ENCODE measurements at regions not wholly inside any gene's neighbourhood (a gene's known extent, or its start where the extent isn't known, plus 50 kb on each side); places are given as distances from the start of the nearest gene placed in this dataset.

GRCh38 chr3:124653071-124653796 is 77.0 kb upstream of the UMPS start:
- no peak for DNase-seq

- DNase-seq: no peak
These were observed 76.3 kb upstream of the UMPS start for GRCh38 chr3:124653797-124654469.

- no peak for DNase-seq
These were observed 75.8 kb upstream of the UMPS start for GRCh38 chr3:124654470-124654845.

- DNase-seq: no peak
These were observed 73.7 kb upstream of the UMPS start for GRCh38 chr3:124656531-124656930.

- no peak for DNase-seq
These were observed 73.1 kb upstream of the UMPS start for GRCh38 chr3:124657138-124657537.

- DNase-seq: no peak
These were observed 72.0 kb upstream of the UMPS start for GRCh38 chr3:124658270-124658669.

GRCh38 chr3:124659175-124659574 is 71.1 kb upstream of the UMPS start:
- no peak for DNase-seq

GRCh38 chr3:124660599-124660998 is 69.7 kb upstream of the UMPS start:
- DNase-seq: no peak

- no peak for DNase-seq
These were observed 66.6 kb upstream of the UMPS start for GRCh38 chr3:124663690-124664089.

- DNase-seq: no peak
These were observed 65.4 kb upstream of the UMPS start for GRCh38 chr3:124664804-124665203.

- DNase-seq: no peak
These were observed 64.2 kb upstream of the UMPS start for GRCh38 chr3:124666067-124666466.

GRCh38 chr3:124669470-124669869 is 60.8 kb upstream of the UMPS start:
- DNase-seq: no peak

- DNase-seq: no peak
These were observed 59.1 kb upstream of the UMPS start for GRCh38 chr3:124671106-124671505.

- DNase-seq: no peak
These were observed 55.9 kb upstream of the UMPS start for GRCh38 chr3:124674336-124674735.

GRCh38 chr3:124676236-124676635 is 54.0 kb upstream of the UMPS start:
- DNase-seq: no peak

- no peak for DNase-seq
These were observed 51.1 kb upstream of the UMPS start for GRCh38 chr3:124679048-124679638.
